ENCODE measurements at regions not wholly inside any gene's neighbourhood (a gene's known extent, or its start where the extent isn't known, plus 50 kb on each side); places are given as distances from the start of the nearest gene placed in this dataset.

DNA sequence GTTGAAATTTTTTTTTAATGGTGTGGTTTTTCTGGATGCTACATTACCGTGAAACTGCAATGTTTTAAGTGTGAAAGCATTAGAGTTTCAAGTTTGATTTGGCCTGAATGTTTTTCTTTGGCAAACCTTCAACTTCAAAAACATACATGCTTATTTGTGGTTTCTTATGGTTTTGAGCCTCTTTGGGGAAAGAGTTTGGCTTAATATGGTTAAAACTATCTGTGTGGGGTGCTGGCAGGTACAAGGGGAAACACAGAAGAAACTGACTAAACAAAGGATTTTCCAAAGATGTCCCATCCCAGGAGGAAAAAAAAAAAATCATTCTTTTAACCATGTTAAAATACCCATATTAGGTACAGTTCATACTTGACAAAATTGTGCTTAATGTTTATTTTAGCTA lies 121.1 kb downstream of the HGF start:
- Histone ChIP-seq H3K36me3 (ENCODE audit: control insufficient read depth in 5 of 5, insufficient read depth in 5 of 5, low read length in 5 of 5) (no peaks in the 10 kb centered on the region), H3K9me3 (ENCODE audit: control insufficient read depth in 5 of 5, low read length in 5 of 5) (peaks cover 5 to 22% (median 13%) of the 10 kb centered on the region in 5 donors), H3K27ac (ENCODE audit: low read depth, low read length) (no peak overlapping the region), H3K4me3 (ENCODE audit: low read depth in 1 of 5, low read length in 5 of 5) (no peak overlapping the region), H3K27me3 (ENCODE audit: control insufficient read depth in 5 of 5, insufficient read depth in 4 of 5, low read length in 5 of 5) (no peaks in the 10 kb centered on the region), H3K9ac (ENCODE audit: low read length in 5 of 5) (no peak overlapping the region), H3K4me1 (ENCODE audit: control insufficient read depth in 5 of 5, insufficient read depth in 5 of 5, low read length in 5 of 5) (no peaks in the 10 kb centered on the region)

DNA sequence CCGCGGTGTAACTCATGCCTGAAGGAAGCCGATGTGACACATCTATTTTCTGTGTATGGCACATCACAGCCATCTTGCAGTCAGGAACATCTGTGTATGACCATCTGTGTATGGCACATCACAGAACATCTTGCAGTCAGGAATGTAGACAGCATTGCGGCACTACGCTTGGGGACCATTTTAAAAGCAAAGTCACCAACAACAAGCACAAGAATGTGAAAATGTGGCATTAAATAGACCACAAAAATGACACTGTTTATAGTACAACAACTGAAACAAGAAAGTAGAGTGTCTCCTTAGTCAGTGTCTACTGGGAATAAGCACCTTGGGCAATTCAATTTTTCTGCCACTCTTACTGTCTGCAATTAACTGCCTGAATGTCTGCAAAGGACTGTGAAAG lies 124.4 kb downstream of the HGF start:
- H3K9me3 ChIP-seq (ENCODE audit: control insufficient read depth in 5 of 5, low read length in 5 of 5) = peaks cover 0 to 3% (median 0%) of the 10 kb centered on the region in 5 donors
- H3K4me1 ChIP-seq (ENCODE audit: control insufficient read depth in 5 of 5, insufficient read depth in 5 of 5, low read length in 5 of 5) = no peaks in the 10 kb centered on the region
- no peaks in the 10 kb centered on the region for H3K27me3 ChIP-seq (ENCODE audit: control insufficient read depth in 5 of 5, insufficient read depth in 4 of 5, low read length in 5 of 5)
- no peak overlapping the region for H3K4me3 ChIP-seq (ENCODE audit: low read depth in 1 of 5, low read length in 5 of 5)
- H3K36me3 ChIP-seq (ENCODE audit: control insufficient read depth in 5 of 5, insufficient read depth in 5 of 5, low read length in 5 of 5) = no peaks in the 10 kb centered on the region
- no peak overlapping the region for H3K9ac ChIP-seq (ENCODE audit: low read length in 5 of 5)
- H3K27ac ChIP-seq (ENCODE audit: low read depth, low read length) = no peak overlapping the region

DNA sequence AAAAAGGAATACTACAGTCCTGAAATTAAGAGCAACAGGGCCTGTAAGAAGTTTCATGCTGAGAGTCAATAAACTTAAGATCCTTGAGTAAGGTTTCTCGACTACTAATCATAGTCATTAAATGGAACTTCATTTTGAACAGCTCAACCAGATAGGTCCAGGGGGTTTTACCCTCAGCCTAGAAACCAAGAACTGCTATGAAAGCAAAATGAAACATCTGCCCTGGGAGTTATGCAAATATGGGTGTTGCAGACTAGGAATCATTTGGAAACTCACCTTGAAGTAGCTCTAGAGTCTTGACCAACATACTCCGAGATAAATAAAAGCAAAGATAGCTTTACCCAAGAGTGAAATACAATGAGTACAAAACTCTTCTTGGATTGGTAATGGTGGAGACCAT lies 128.0 kb downstream of the HGF start:
- Histone ChIP-seq H3K4me3 (ENCODE audit: low read depth in 1 of 5, low read length in 5 of 5) (no peak overlapping the region), H3K4me1 (ENCODE audit: control insufficient read depth in 5 of 5, insufficient read depth in 5 of 5, low read length in 5 of 5) (peaks cover 0 to 3% (median 0%) of the 10 kb centered on the region in 5 donors), H3K27me3 (ENCODE audit: control insufficient read depth in 5 of 5, insufficient read depth in 4 of 5, low read length in 5 of 5) (no peaks in the 10 kb centered on the region), H3K27ac (ENCODE audit: low read depth, low read length) (no peak overlapping the region), H3K9me3 (ENCODE audit: control insufficient read depth in 5 of 5, low read length in 5 of 5) (peaks cover 0 to 3% (median 0%) of the 10 kb centered on the region in 5 donors), H3K9ac (ENCODE audit: low read length in 5 of 5) (no peak overlapping the region), H3K36me3 (ENCODE audit: control insufficient read depth in 5 of 5, insufficient read depth in 5 of 5, low read length in 5 of 5) (no peaks in the 10 kb centered on the region)

DNA sequence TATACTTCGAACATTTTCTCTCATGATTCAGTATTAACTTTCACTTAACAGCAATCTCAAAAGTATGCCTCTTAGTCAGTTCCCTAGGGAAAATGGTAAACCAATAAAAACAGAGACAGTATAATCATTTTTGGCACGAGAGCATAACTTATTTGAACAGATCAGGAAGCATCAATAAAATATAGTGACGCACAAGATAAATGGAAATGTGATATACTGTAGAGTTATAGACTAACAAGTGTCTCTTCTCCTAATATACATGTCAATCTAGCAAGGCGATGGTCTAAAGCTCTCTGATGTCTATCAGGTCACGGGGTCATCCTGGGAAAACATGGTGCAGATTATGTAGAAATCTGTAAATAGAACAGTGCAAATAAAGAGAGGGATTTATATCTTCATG lies 131.6 kb downstream of the HGF start:
- Histone ChIP-seq H3K36me3 (ENCODE audit: control insufficient read depth in 5 of 5, insufficient read depth in 5 of 5, low read length in 5 of 5) (no peaks in the 10 kb centered on the region), H3K9me3 (ENCODE audit: control insufficient read depth in 5 of 5, low read length in 5 of 5) (peaks cover 0 to 3% (median 0%) of the 10 kb centered on the region in 5 donors), H3K27ac (ENCODE audit: low read depth, low read length) (no peak overlapping the region), H3K4me3 (ENCODE audit: low read depth in 1 of 5, low read length in 5 of 5) (no peak overlapping the region), H3K9ac (ENCODE audit: low read length in 5 of 5) (no peak overlapping the region), H3K27me3 (ENCODE audit: control insufficient read depth in 5 of 5, insufficient read depth in 4 of 5, low read length in 5 of 5) (no peaks in the 10 kb centered on the region), H3K4me1 (ENCODE audit: control insufficient read depth in 5 of 5, insufficient read depth in 5 of 5, low read length in 5 of 5) (peaks cover 0 to 3% (median 0%) of the 10 kb centered on the region in 5 donors)

DNA sequence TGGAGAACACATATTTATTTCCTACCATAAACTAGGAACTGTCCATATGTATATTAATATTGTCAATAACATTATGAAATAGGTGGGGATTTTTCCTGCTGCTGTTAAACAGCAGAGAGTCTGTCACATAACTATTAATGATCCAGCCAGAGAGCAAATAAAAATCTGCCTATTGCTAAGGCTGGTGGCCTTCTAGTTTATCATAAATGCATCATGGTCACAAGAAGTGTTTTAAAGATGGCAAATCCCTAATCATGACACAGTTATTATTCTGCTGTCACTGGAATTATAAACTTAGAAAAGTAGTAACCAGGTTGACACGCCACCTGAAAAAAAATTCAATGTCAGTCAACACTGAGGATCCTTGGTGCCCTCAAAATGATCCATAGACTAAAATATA lies 132.3 kb downstream of the HGF start:
- Histone ChIP-seq H3K36me3 (ENCODE audit: control insufficient read depth in 5 of 5, insufficient read depth in 5 of 5, low read length in 5 of 5) (no peaks in the 10 kb centered on the region), H3K9ac (ENCODE audit: low read length in 5 of 5) (no peak overlapping the region), H3K9me3 (ENCODE audit: control insufficient read depth in 5 of 5, low read length in 5 of 5) (peaks cover 0 to 3% (median 0%) of the 10 kb centered on the region in 5 donors), H3K27ac (ENCODE audit: low read depth, low read length) (no peak overlapping the region), H3K4me1 (ENCODE audit: control insufficient read depth in 5 of 5, insufficient read depth in 5 of 5, low read length in 5 of 5) (peaks cover 0 to 3% (median 0%) of the 10 kb centered on the region in 5 donors), H3K27me3 (ENCODE audit: control insufficient read depth in 5 of 5, insufficient read depth in 4 of 5, low read length in 5 of 5) (no peaks in the 10 kb centered on the region), H3K4me3 (ENCODE audit: low read depth in 1 of 5, low read length in 5 of 5) (no peak overlapping the region)

DNA sequence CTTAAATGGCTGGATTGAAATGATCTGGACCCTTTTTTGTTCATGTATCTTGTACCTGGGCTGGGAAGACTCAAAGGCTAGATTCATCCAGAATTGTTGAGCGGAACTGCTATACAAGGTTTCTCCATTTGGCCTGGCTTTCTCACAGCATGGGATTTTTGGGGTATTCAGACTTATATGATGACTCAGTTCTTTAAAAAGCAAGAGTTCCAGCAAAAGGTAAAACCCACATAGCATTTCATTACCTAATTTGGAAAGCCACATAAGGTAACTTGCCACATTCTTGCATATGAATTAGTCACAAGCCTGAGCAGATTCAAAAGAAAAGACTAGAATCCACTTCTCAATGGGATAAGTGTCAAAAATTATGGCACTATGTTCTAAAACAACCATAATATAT lies 137.4 kb downstream of the HGF start:
- H3K9me3 ChIP-seq (ENCODE audit: control insufficient read depth in 5 of 5, low read length in 5 of 5) = no peaks in the 10 kb centered on the region
- H3K9ac ChIP-seq (ENCODE audit: low read length in 5 of 5) = no peak overlapping the region
- H3K4me1 ChIP-seq (ENCODE audit: control insufficient read depth in 5 of 5, insufficient read depth in 5 of 5, low read length in 5 of 5) = no peaks in the 10 kb centered on the region
- no peaks in the 10 kb centered on the region for H3K27me3 ChIP-seq (ENCODE audit: control insufficient read depth in 5 of 5, insufficient read depth in 4 of 5, low read length in 5 of 5)
- no peak overlapping the region for H3K27ac ChIP-seq (ENCODE audit: low read depth, low read length)
- H3K36me3 ChIP-seq (ENCODE audit: control insufficient read depth in 5 of 5, insufficient read depth in 5 of 5, low read length in 5 of 5) = no peaks in the 10 kb centered on the region
- H3K4me3 ChIP-seq (ENCODE audit: low read depth in 1 of 5, low read length in 5 of 5) = no peak overlapping the region

DNA sequence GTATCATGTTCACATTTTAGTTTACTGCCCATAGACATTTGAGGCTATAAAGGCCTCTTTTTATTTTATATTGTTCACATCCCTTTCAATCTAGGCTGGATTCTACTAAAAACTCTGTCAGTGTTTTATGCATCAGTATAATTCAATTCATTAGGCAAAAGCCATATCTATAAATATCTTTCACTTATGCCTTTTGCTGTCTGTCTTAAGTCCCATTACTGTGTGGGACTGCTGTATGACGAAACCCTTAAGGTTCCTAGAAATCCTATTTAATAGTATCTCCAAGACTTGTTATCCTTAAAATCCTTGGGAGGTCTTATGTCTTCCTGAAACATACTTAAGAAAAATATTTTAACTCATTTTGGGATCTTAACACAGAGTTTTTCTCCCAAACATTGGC lies 139.2 kb downstream of the HGF start:
- H3K36me3 ChIP-seq (ENCODE audit: control insufficient read depth in 5 of 5, insufficient read depth in 5 of 5, low read length in 5 of 5) = no peaks in the 10 kb centered on the region
- H3K9ac ChIP-seq (ENCODE audit: low read length in 5 of 5) = no peak overlapping the region
- H3K27me3 ChIP-seq (ENCODE audit: control insufficient read depth in 5 of 5, insufficient read depth in 4 of 5, low read length in 5 of 5) = no peaks in the 10 kb centered on the region
- H3K27ac ChIP-seq (ENCODE audit: low read depth, low read length) = no peak overlapping the region
- no peaks in the 10 kb centered on the region for H3K9me3 ChIP-seq (ENCODE audit: control insufficient read depth in 5 of 5, low read length in 5 of 5)
- H3K4me3 ChIP-seq (ENCODE audit: low read depth in 1 of 5, low read length in 5 of 5) = no peak overlapping the region
- no peaks in the 10 kb centered on the region for H3K4me1 ChIP-seq (ENCODE audit: control insufficient read depth in 5 of 5, insufficient read depth in 5 of 5, low read length in 5 of 5)

DNA sequence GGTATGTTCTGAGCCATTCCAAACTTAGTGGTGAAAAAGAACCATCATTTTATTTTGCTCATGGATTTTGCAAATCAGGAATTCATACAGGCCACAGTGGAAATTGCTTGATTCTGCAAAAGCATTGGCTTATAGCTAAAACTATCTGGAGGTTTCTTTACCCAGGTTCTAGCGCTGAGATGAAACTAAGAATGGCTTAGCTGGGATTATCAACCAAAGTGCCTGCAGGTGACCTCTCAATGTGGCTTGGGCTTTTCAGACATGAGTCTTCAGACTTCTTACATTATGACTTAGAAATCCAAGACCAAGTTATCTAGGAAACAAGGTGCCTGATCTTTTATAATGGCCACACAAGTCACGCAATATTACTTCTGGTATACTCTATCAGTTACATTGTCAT lies 140.1 kb downstream of the HGF start:
- Histone ChIP-seq H3K9ac (ENCODE audit: low read length in 5 of 5) (no peak overlapping the region), H3K4me3 (ENCODE audit: low read depth in 1 of 5, low read length in 5 of 5) (no peak overlapping the region), H3K9me3 (ENCODE audit: control insufficient read depth in 5 of 5, low read length in 5 of 5) (no peaks in the 10 kb centered on the region), H3K27me3 (ENCODE audit: control insufficient read depth in 5 of 5, insufficient read depth in 4 of 5, low read length in 5 of 5) (no peaks in the 10 kb centered on the region), H3K36me3 (ENCODE audit: control insufficient read depth in 5 of 5, insufficient read depth in 5 of 5, low read length in 5 of 5) (no peaks in the 10 kb centered on the region), H3K27ac (ENCODE audit: low read depth, low read length) (no peak overlapping the region), H3K4me1 (ENCODE audit: control insufficient read depth in 5 of 5, insufficient read depth in 5 of 5, low read length in 5 of 5) (no peaks in the 10 kb centered on the region)

DNA sequence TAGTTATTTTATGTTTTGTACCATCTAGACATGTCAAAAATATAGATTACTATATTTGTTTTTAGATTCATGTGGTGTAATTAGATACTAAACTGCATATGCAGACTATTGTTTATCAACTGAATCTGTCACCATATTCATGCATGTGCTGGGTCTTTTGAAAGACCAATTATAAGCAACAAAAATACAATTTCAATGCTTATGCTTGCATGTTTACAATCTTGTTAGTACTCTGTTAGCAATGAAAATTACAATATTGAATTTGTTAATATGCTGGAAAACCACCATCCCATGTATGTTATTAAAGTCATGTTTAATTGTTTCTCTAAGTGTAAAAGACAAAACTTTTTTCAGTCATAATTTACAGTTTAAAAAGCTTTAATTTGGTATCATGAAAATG lies 140.9 kb downstream of the HGF start:
- no peaks in the 10 kb centered on the region for H3K27me3 ChIP-seq (ENCODE audit: control insufficient read depth in 5 of 5, insufficient read depth in 4 of 5, low read length in 5 of 5)
- H3K36me3 ChIP-seq (ENCODE audit: control insufficient read depth in 5 of 5, insufficient read depth in 5 of 5, low read length in 5 of 5) = no peaks in the 10 kb centered on the region
- H3K27ac ChIP-seq (ENCODE audit: low read depth, low read length) = no peak overlapping the region
- no peak overlapping the region for H3K4me3 ChIP-seq (ENCODE audit: low read depth in 1 of 5, low read length in 5 of 5)
- no peak overlapping the region for H3K9ac ChIP-seq (ENCODE audit: low read length in 5 of 5)
- H3K4me1 ChIP-seq (ENCODE audit: control insufficient read depth in 5 of 5, insufficient read depth in 5 of 5, low read length in 5 of 5) = no peaks in the 10 kb centered on the region
- H3K9me3 ChIP-seq (ENCODE audit: control insufficient read depth in 5 of 5, low read length in 5 of 5) = no peaks in the 10 kb centered on the region

DNA sequence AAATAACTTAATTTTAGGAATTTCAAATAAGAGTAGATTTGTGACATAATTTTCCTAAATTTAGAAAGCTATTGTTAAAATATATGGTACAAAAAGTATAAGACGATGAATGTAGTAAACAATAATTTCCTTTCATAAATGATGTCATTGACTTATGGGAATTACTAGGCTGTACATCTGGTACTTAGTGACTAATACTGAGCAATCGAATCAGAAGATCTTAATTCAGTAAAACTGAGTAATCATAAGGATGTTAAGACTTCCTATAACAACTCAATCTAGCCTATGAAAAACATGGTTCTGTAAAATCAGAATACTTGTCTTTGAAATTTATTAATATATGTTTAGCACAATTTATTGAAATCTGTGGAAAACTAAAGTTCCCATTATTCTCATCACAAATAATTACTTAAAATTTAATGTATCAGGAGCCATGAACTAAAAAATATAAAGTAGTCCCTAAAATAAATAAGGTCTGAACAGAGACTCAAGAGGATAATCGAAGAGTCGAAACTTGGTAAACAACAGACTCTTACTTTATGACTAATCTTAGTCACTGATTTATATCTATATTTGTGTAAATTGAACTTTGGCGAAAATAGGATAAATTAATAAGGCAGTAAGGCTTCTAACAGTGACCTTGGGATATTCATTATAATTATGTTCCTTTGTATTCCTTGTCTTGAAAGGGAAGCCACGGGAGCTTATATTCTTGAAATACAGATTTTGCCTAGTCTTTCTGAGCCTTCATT lies 142.1 kb downstream of the HGF start:
- Histone ChIP-seq H3K9me3 (ENCODE audit: control insufficient read depth in 5 of 5, low read length in 5 of 5) (no peaks in the 10 kb centered on the region), H3K36me3 (ENCODE audit: control insufficient read depth in 5 of 5, insufficient read depth in 5 of 5, low read length in 5 of 5) (no peaks in the 10 kb centered on the region), H3K27me3 (ENCODE audit: control insufficient read depth in 5 of 5, insufficient read depth in 4 of 5, low read length in 5 of 5) (no peaks in the 10 kb centered on the region), H3K4me3 (ENCODE audit: low read depth in 1 of 5, low read length in 5 of 5) (no peak overlapping the region), H3K4me1 (ENCODE audit: control insufficient read depth in 5 of 5, insufficient read depth in 5 of 5, low read length in 5 of 5) (no peaks in the 10 kb centered on the region), H3K27ac (ENCODE audit: low read depth, low read length) (no peak overlapping the region), H3K9ac (ENCODE audit: low read length in 5 of 5) (no peak overlapping the region)
